SU-DHL-6 (cell line): ENCODE measurements at regions not wholly inside any gene's neighbourhood (a gene's known extent, or its start where the extent isn't known, plus 50 kb on each side); places are given as distances from the start of the nearest gene placed in this dataset.

Experiments
- H2AFZ ChIP-seq: fragments of 200-600 bp; sonication (generic); 2 replicates; pipeline ENCODE4 v1.6.1; 2014; ENCODE audit warnings: low read depth, mild to moderate bottlenecking, moderate library complexity, mixed read lengths, antibody characterized with exemption, low read length; ENCODE audit not compliant: severe bottlenecking
- H3F3A ChIP-seq: fragments of 200-600 bp; shearing (Covaris generic); 2 replicates; pipeline ENCODE4 v1.6.0; 2016; ENCODE audit warnings: antibody characterized with exemption, mild to moderate bottlenecking; ENCODE audit not compliant: insufficient read depth
- H3K27ac ChIP-seq: fragments of 200-600 bp; sonication (generic); 2 replicates; pipeline ENCODE4 v1.5.1; 2016; ENCODE audit warnings: low read depth, mild to moderate bottlenecking, low read length, moderate library complexity, mixed read lengths
- H3K27me3 ChIP-seq: fragments of 200-600 bp; sonication (generic), shearing (Covaris generic); 2 replicates; pipeline ENCODE4 v1.6.0; 2014; ENCODE audit warnings: mild to moderate bottlenecking, low read length
- H3K36me3 ChIP-seq: fragments of 200-600 bp; sonication (generic); 2 replicates; pipeline ENCODE4 v1.6.1; 2014; ENCODE audit warnings: mild to moderate bottlenecking, low read length, mixed read lengths
- H3K4me2 ChIP-seq: fragments of 300-600, 200-600 bp; shearing (Covaris generic), sonication (generic); 2 replicates; pipeline ENCODE4 v1.6.0; 2014; ENCODE audit warnings: low read length, low read depth, mild to moderate bottlenecking; ENCODE audit not compliant: poor library complexity, severe bottlenecking
- H3K4me3 ChIP-seq: fragments of 200-600 bp; sonication (generic); 2 replicates; pipeline ENCODE4 v1.5.1; 2014; ENCODE audit warnings: antibody characterized with exemption, low read length, mild to moderate bottlenecking, mixed read lengths; ENCODE audit not compliant: insufficient read depth, poor library complexity, severe bottlenecking
- H3K79me2 ChIP-seq: fragments of 200-600 bp; sonication (generic); 2 replicates; pipeline ENCODE4 v1.6.1; 2014; ENCODE audit warnings: mild to moderate bottlenecking, low read length, moderate library complexity; ENCODE audit not compliant: insufficient read depth
- H3K9ac ChIP-seq: fragments of 200-600 bp; sonication (generic); 2 replicates; pipeline ENCODE4 v1.7.0; 2014; ENCODE audit warnings: mild to moderate bottlenecking, low read length
- H3K9me2 ChIP-seq: fragments of 200-600 bp; sonication (generic); replicated peaks from 2 replicates; pipeline ENCODE4 v1.6.1; 2014; ENCODE audit warnings: low read length; ENCODE audit not compliant: insufficient read depth
- H3K9me3 ChIP-seq: fragments of 200-600 bp; sonication (generic); 2 replicates; pipeline ENCODE4 v1.6.1; 2014; ENCODE audit warnings: low read length, mixed read lengths; ENCODE audit not compliant: insufficient read depth
- H4K20me1 ChIP-seq: fragments of 200-600 bp; sonication (generic); 2 replicates; pipeline ENCODE4 v1.6.1; 2014; ENCODE audit warnings: low read depth, mild to moderate bottlenecking, antibody characterized with exemption, low read length, moderate library complexity, mixed read lengths
- CTCF ChIP-seq: fragments of 200-600 bp; sonication (generic); IDR thresholded peaks from one replicate; pipeline ENCODE4 v1.5.1; 2017; ENCODE audit warnings: antibody characterized with exemption, mild to moderate bottlenecking, low read length, moderate library complexity; ENCODE audit not compliant: insufficient read depth, poor library complexity, severe bottlenecking
- EZH2phosphoT487 ChIP-seq: fragments of 200-600 bp; sonication (generic), shearing (Covaris generic); conservative IDR thresholded peaks from 2 replicates; pipeline ENCODE4 v1.6.1; 2018; ENCODE audit warnings: mild to moderate bottlenecking, antibody characterized with exemption, low read length, moderate library complexity, mixed read lengths

- Histone ChIP-seq H3K36me3 (no peaks in the 10 kb centered on the region), H3K4me2 (no peak overlapping the region), H2AFZ (no peak overlapping the region), H3K9ac (no peak overlapping the region), H3K27ac (no peak overlapping the region), H3K4me3 (no peak overlapping the region), H4K20me1 (no peaks in the 10 kb centered on the region), H3F3A (no peaks in the 10 kb centered on the region), H3K9me3 (no peaks in the 10 kb centered on the region), H3K27me3 (no peaks in the 10 kb centered on the region), H3K79me2 (no peaks in the 10 kb centered on the region), H3K9me2 (no peaks in the 10 kb centered on the region)
- no peak for TF ChIP-seq CTCF
- no peak for TF ChIP-seq EZH2phosphoT487
Observed at GRCh38 chr12:92199819-92200576, 54.4 kb upstream of the BTG1 start.

- H2AFZ ChIP-seq = no peak overlapping the region
- H3K4me2 ChIP-seq = no peak overlapping the region
- H3K9me3 ChIP-seq = no peaks in the 10 kb centered on the region
- no peaks in the 10 kb centered on the region for H3K9me2 ChIP-seq
- no peak overlapping the region for H3K9ac ChIP-seq
- no peaks in the 10 kb centered on the region for H3K27me3 ChIP-seq
- H3K36me3 ChIP-seq = no peaks in the 10 kb centered on the region
- H3K4me3 ChIP-seq = no peak overlapping the region
- H4K20me1 ChIP-seq = no peaks in the 10 kb centered on the region
- no peaks in the 10 kb centered on the region for H3F3A ChIP-seq
- no peak overlapping the region for H3K27ac ChIP-seq
- TF ChIP-seq EZH2phosphoT487 = no peak
- TF ChIP-seq CTCF = no peak
- no peaks in the 10 kb centered on the region for H3K79me2 ChIP-seq
Observed at GRCh38 chr12:92197815-92198214, 52.2 kb upstream of the BTG1 start.

GRCh38 chr12:92196368-92196767 lies 50.7 kb upstream of the BTG1 start:
- Histone ChIP-seq H3K4me3 (no peak overlapping the region), H3K9ac (no peak overlapping the region), H3F3A (no peaks in the 10 kb centered on the region), H4K20me1 (no peaks in the 10 kb centered on the region), H3K27me3 (no peaks in the 10 kb centered on the region), H3K36me3 (no peaks in the 10 kb centered on the region), H3K9me3 (no peaks in the 10 kb centered on the region), H3K4me2 (no peak overlapping the region), H2AFZ (no peak overlapping the region), H3K27ac (no peak overlapping the region), H3K79me2 (no peaks in the 10 kb centered on the region), H3K9me2 (no peaks in the 10 kb centered on the region)
- TF ChIP-seq EZH2phosphoT487 = no peak
